ENCODE measurements at regions not wholly inside any gene's neighbourhood (a gene's known extent, or its start where the extent isn't known, plus 50 kb on each side); places are given as distances from the start of the nearest gene placed in this dataset.
A peak's percentile ranks its signal among the peaks of the same experiment; 100 is the strongest.

DNA sequence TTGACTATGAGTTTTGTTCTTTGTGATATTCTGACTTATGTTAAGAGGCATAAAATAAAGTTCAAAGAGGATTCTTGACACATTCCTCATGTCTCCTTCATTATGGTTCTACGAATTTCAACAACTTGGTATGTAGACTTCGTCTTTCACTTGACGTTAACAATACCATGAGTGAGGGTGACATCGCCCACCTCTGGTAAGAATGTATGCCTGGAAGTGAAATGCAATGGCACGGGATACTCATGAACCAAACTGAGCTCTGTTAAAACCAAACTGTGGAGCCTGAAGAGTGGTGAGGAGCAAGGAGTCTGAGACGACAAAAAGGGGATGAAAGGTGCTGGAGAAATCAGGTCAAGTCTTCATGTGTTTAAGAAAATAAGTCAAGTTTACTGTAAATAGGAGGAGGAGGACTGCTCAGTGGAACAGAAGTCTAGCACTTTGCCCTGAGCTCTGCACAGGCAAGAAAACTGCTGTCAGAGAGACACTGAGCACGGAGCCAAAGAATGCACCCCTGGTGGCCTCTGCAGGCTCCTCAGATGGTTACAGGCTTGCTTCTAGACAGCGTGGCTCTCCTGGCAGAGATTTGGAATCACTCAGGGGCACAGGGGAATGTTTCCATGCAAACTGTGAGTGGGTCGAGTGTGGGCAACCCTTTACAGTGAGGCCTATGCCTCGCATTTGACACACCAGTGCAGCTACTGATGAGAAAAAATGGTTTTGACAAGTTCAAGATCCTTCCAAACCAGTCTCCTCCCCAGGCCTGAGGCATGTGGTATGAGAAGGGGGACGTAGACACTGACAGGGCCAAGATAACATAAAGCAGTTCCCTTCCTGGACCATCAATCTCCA lies 470.1 kb downstream of the IRX1 start:
- H3K27ac ChIP-seq = no peak overlapping the region
- DNase-seq (ENCODE audit: extremely low spot score in 2 of 2) = no peak
- no peaks in the 10 kb centered on the region for H3K9me3 ChIP-seq
- H3K4me3 ChIP-seq = no peak overlapping the region
- H3K36me3 ChIP-seq = no peaks in the 10 kb centered on the region
- TF ChIP-seq POLR2AphosphoS5 (IDR thresholded peaks at IDR 0.05; ENCODE audit: insufficient read depth in 1 of 2, low read depth in 1 of 2) = no peak
- no peak for TF ChIP-seq CTCF (IDR thresholded peaks at IDR 0.05)
- TF ChIP-seq POLR2A (IDR thresholded peaks at IDR 0.05) = no peak
- H3K27me3 ChIP-seq = no peaks in the 10 kb centered on the region
- no peaks in the 10 kb centered on the region for H3K4me1 ChIP-seq
- intact Hi-C loops (cut with DNase I) = no loop called here

DNA sequence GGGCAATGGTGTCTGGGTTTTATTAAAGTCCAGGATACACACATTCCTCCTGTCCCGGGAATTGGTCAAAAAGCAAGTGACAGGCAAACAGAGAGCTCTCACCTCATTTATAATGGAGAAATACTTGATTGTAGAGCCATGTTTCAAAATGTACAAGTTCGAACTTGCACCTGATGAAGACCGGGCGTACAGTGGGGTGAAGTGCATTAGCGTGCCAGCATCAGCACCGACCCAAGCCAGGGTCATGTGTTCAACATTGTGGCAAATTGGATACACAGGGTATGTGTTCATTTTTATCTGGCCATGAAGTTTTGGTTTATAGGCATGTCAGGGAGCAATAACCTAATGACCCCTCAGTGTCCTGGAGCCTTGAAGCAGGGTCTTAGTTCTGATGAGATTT lies 472.5 kb downstream of the IRX1 start:
- intact Hi-C loops (cut with DNase I) = no loop called here
- no peak for DNase-seq (ENCODE audit: extremely low spot score in 2 of 2)
- H3K4me1 ChIP-seq = no peaks in the 10 kb centered on the region
- H3K27me3 ChIP-seq = no peaks in the 10 kb centered on the region
- no peaks in the 10 kb centered on the region for H3K36me3 ChIP-seq
- no peaks in the 10 kb centered on the region for H3K9me3 ChIP-seq
- H3K27ac ChIP-seq = no peak overlapping the region
- H3K4me3 ChIP-seq = no peak overlapping the region
- TF ChIP-seq POLR2AphosphoS5 (IDR thresholded peaks at IDR 0.05; ENCODE audit: insufficient read depth in 1 of 2, low read depth in 1 of 2) (no peak), CTCF (IDR thresholded peaks at IDR 0.05) (no peak), POLR2A (IDR thresholded peaks at IDR 0.05) (no peak)

- H3K27me3 ChIP-seq = no peaks in the 10 kb centered on the region
- intact Hi-C loops (cut with DNase I) = no loop called here
- H3K36me3 ChIP-seq = no peaks in the 10 kb centered on the region
- no peak overlapping the region for H3K4me3 ChIP-seq
- no peaks in the 10 kb centered on the region for H3K4me1 ChIP-seq
- no peak overlapping the region for H3K27ac ChIP-seq
- TF ChIP-seq POLR2A (IDR thresholded peaks at IDR 0.05) = no peak
- no peak for DNase-seq (ENCODE audit: extremely low spot score in 2 of 2)
- no peaks in the 10 kb centered on the region for H3K9me3 ChIP-seq
These were observed 482.9 kb downstream of the IRX1 start for GRCh38 chr5:4078544-4078943.

DNA sequence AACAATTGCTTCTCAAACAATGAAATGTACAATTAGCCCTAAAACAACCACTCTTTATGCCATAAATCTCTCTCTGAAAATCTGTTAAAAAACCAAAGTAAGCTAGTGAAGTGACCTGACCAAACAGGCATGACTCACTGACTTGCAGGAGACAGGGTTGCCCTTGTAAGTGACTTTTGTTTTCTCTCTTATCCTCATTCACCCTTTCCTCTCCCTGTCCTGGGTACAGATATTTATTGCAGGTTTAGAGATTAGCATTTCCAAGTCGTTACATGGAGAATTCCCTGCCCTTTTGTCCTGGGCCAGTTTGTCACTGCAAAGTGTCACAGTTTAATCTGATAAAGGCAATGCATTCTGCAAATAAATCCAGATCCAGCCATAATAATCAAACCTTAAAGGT lies 484.2 kb downstream of the IRX1 start:
- Histone ChIP-seq H3K4me3 (no peak overlapping the region), H3K36me3 (no peaks in the 10 kb centered on the region), H3K9me3 (no peaks in the 10 kb centered on the region), H3K4me1 (no peaks in the 10 kb centered on the region), H3K27me3 (no peaks in the 10 kb centered on the region), H3K27ac (no peak overlapping the region)
- TF ChIP-seq POLR2AphosphoS5 (IDR thresholded peaks at IDR 0.05; ENCODE audit: insufficient read depth in 1 of 2, low read depth in 1 of 2) = no peak
- TF ChIP-seq POLR2A (IDR thresholded peaks at IDR 0.05) = no peak
- TF ChIP-seq CTCF (IDR thresholded peaks at IDR 0.05) = no peak
- intact Hi-C loops (cut with DNase I) = no loop called here
- DNase-seq (ENCODE audit: extremely low spot score in 2 of 2) = peak in 1 of 2 donors; percentile 16

GRCh38 chr5:4080370-4080769 lies 484.7 kb downstream of the IRX1 start:
- Histone ChIP-seq H3K9me3 (no peaks in the 10 kb centered on the region), H3K27me3 (no peaks in the 10 kb centered on the region), H3K27ac (no peak overlapping the region), H3K4me3 (no peak overlapping the region), H3K36me3 (no peaks in the 10 kb centered on the region), H3K4me1 (no peaks in the 10 kb centered on the region)
- intact Hi-C loops (cut with DNase I) = no loop called here
- TF ChIP-seq CTCF (IDR thresholded peaks at IDR 0.05) (no peak), POLR2A (IDR thresholded peaks at IDR 0.05) (no peak), POLR2AphosphoS5 (IDR thresholded peaks at IDR 0.05; ENCODE audit: insufficient read depth in 1 of 2, low read depth in 1 of 2) (no peak)
- DNase-seq (ENCODE audit: extremely low spot score in 2 of 2) = peak in 1 of 2 donors; percentile 58
